NCI-H2081 treated with DMSO at 0.1 percent for 48 hours (cell line): ENCODE measurements at regions not wholly inside any gene's neighbourhood (a gene's known extent, or its start where the extent isn't known, plus 50 kb on each side); places are given as distances from the start of the nearest gene placed in this dataset.
"Not testable (repeated sequence)": the region's sequence is repeated elsewhere in the genome, so short reads cannot be mapped to it uniquely, and the experiment has no call there.

Experiments used
- DNase-seq: peaks from one replicate; lab custom pipeline; 2025; lab: John Stamatoyannopoulos, UW

- no peak for DNase-seq
These were observed 307.3 kb upstream of the KCNN2 start for GRCh38 chr5:114054594-114054993.

- DNase-seq, result peak; percentile 17
These were observed 306.3 kb upstream of the KCNN2 start for GRCh38 chr5:114055318-114056184.

GRCh38 chr5:114056185-114056538 lies 305.7 kb upstream of the KCNN2 start:
- DNase-seq, result no peak

GRCh38 chr5:114060866-114061265 lies 301.0 kb upstream of the KCNN2 start:
- no peak for DNase-seq

GRCh38 chr5:114062932-114063867 lies 298.7 kb upstream of the KCNN2 start:
- no peak for DNase-seq

- DNase-seq, result no peak
These were observed 296.0 kb upstream of the KCNN2 start for GRCh38 chr5:114065912-114066311.

- DNase-seq, result no peak
These were observed 291.7 kb upstream of the KCNN2 start for GRCh38 chr5:114070093-114070722.

- no peak for DNase-seq
These were observed 272.6 kb upstream of the KCNN2 start for GRCh38 chr5:114089259-114089658.

- DNase-seq, result no peak
These were observed 264.3 kb upstream of the KCNN2 start for GRCh38 chr5:114097570-114097969.

GRCh38 chr5:114099161-114099560 lies 262.7 kb upstream of the KCNN2 start:
- no peak for DNase-seq

GRCh38 chr5:114101153-114101552 lies 260.7 kb upstream of the KCNN2 start:
- DNase-seq, result no peak

GRCh38 chr5:114113604-114114003 lies 248.3 kb upstream of the KCNN2 start:
- no peak for DNase-seq

GRCh38 chr5:114116981-114117380 lies 244.9 kb upstream of the KCNN2 start:
- no peak for DNase-seq

GRCh38 chr5:114118511-114118910 lies 243.4 kb upstream of the KCNN2 start:
- no peak for DNase-seq

GRCh38 chr5:114120166-114120565 lies 241.7 kb upstream of the KCNN2 start:
- DNase-seq, result no peak

- DNase-seq, result no peak
These were observed 239.0 kb upstream of the KCNN2 start for GRCh38 chr5:114122852-114123251.

- no peak for DNase-seq
These were observed 238.2 kb upstream of the KCNN2 start for GRCh38 chr5:114123654-114124053.

- DNase-seq, result no peak
These were observed 215.5 kb upstream of the KCNN2 start for GRCh38 chr5:114146398-114146797.

- DNase-seq, result no peak
These were observed 213.6 kb upstream of the KCNN2 start for GRCh38 chr5:114148253-114148652.

GRCh38 chr5:114148728-114149127 lies 213.1 kb upstream of the KCNN2 start:
- not testable (repeated sequence) for DNase-seq

GRCh38 chr5:114152656-114153360 lies 209.1 kb upstream of the KCNN2 start:
- DNase-seq, result no peak

- no peak for DNase-seq
These were observed 208.5 kb upstream of the KCNN2 start for GRCh38 chr5:114153392-114153791.
